ENCODE measurements at regions not wholly inside any gene's neighbourhood (a gene's known extent, or its start where the extent isn't known, plus 50 kb on each side); places are given as distances from the start of the nearest gene placed in this dataset.

GRCh38 chr5:36363101-36363500 lies 61.4 kb upstream of the RANBP3L start:
- TF ChIP-seq TOX (CRISPR knock-in tag; IDR thresholded peaks at IDR 0.05; ENCODE audit: borderline replicate concordance) (no peak), ZFP30 (CRISPR knock-in tag; IDR thresholded peaks at IDR 0.05) (no peak), RARB (CRISPR knock-in tag; IDR thresholded peaks at IDR 0.05) (no peak), ZFP3 (CRISPR knock-in tag; IDR thresholded peaks at IDR 0.05) (no peak), CSDC2 (CRISPR knock-in tag; IDR thresholded peaks at IDR 0.05) (no peak), TCF4 (CRISPR knock-in tag; IDR thresholded peaks at IDR 0.05; ENCODE audit: borderline replicate concordance) (no peak), ZC3H10 (CRISPR knock-in tag; IDR thresholded peaks at IDR 0.05) (no peak), ZNF70 (CRISPR knock-in tag; IDR thresholded peaks at IDR 0.05) (no peak), BACH2 (CRISPR knock-in tag; IDR thresholded peaks at IDR 0.05; ENCODE audit: borderline replicate concordance) (no peak), GLIS3 (CRISPR knock-in tag; IDR thresholded peaks at IDR 0.05) (no peak), ZNF8 (CRISPR knock-in tag; IDR thresholded peaks at IDR 0.05) (no peak), ARNTL (CRISPR knock-in tag; IDR thresholded peaks at IDR 0.05; ENCODE audit: borderline replicate concordance, low read depth) (no peak), SNAI2 (CRISPR knock-in tag; IDR thresholded peaks at IDR 0.05) (no peak), ESRRG (CRISPR knock-in tag; IDR thresholded peaks at IDR 0.05) (no peak)
- TF ChIP-seq, protein P1, sequence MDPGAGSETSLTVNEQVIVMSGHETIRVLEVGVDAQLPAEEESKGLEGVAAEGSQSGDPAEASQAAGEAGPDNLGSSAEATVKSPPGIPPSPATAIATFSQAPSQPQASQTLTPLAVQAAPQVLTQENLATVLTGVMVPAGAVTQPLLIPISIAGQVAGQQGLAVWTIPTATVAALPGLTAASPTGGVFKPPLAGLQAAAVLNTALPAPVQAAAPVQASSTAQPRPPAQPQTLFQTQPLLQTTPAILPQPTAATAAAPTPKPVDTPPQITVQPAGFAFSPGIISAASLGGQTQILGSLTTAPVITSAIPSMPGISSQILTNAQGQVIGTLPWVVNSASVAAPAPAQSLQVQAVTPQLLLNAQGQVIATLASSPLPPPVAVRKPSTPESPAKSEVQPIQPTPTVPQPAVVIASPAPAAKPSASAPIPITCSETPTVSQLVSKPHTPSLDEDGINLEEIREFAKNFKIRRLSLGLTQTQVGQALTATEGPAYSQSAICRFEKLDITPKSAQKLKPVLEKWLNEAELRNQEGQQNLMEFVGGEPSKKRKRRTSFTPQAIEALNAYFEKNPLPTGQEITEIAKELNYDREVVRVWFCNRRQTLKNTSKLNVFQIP (CRISPR knock-in tag; IDR thresholded peaks at IDR 0.05; ENCODE audit: borderline replicate concordance, low read depth), result no peak
- TF ChIP-seq, protein P2, sequence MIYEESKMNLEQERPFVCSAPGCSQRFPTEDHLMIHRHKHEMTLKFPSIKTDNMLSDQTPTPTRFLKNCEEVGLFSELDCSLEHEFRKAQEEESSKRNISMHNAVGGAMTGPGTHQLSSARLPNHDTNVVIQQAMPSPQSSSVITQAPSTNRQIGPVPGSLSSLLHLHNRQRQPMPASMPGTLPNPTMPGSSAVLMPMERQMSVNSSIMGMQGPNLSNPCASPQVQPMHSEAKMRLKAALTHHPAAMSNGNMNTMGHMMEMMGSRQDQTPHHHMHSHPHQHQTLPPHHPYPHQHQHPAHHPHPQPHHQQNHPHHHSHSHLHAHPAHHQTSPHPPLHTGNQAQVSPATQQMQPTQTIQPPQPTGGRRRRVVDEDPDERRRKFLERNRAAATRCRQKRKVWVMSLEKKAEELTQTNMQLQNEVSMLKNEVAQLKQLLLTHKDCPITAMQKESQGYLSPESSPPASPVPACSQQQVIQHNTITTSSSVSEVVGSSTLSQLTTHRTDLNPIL (CRISPR knock-in tag; IDR thresholded peaks at IDR 0.05; ENCODE audit: low read depth), result no peak
- TF ChIP-seq, protein P3, sequence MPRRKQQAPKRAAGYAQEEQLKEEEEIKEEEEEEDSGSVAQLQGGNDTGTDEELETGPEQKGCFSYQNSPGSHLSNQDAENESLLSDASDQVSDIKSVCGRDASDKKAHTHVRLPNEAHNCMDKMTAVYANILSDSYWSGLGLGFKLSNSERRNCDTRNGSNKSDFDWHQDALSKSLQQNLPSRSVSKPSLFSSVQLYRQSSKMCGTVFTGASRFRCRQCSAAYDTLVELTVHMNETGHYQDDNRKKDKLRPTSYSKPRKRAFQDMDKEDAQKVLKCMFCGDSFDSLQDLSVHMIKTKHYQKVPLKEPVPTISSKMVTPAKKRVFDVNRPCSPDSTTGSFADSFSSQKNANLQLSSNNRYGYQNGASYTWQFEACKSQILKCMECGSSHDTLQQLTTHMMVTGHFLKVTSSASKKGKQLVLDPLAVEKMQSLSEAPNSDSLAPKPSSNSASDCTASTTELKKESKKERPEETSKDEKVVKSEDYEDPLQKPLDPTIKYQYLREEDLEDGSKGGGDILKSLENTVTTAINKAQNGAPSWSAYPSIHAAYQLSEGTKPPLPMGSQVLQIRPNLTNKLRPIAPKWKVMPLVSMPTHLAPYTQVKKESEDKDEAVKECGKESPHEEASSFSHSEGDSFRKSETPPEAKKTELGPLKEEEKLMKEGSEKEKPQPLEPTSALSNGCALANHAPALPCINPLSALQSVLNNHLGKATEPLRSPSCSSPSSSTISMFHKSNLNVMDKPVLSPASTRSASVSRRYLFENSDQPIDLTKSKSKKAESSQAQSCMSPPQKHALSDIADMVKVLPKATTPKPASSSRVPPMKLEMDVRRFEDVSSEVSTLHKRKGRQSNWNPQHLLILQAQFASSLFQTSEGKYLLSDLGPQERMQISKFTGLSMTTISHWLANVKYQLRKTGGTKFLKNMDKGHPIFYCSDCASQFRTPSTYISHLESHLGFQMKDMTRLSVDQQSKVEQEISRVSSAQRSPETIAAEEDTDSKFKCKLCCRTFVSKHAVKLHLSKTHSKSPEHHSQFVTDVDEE (CRISPR knock-in tag; IDR thresholded peaks at IDR 0.05), result no peak
- TF ChIP-seq, protein P4, sequence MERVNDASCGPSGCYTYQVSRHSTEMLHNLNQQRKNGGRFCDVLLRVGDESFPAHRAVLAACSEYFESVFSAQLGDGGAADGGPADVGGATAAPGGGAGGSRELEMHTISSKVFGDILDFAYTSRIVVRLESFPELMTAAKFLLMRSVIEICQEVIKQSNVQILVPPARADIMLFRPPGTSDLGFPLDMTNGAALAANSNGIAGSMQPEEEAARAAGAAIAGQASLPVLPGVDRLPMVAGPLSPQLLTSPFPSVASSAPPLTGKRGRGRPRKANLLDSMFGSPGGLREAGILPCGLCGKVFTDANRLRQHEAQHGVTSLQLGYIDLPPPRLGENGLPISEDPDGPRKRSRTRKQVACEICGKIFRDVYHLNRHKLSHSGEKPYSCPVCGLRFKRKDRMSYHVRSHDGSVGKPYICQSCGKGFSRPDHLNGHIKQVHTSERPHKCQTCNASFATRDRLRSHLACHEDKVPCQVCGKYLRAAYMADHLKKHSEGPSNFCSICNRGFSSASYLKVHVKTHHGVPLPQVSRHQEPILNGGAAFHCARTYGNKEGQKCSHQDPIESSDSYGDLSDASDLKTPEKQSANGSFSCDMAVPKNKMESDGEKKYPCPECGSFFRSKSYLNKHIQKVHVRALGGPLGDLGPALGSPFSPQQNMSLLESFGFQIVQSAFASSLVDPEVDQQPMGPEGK (CRISPR knock-in tag; IDR thresholded peaks at IDR 0.05; ENCODE audit: borderline replicate concordance), result no peak
- ATAC-seq, result peak; percentile 44; the same call in 1 of the 3 replicates

GRCh38 chr5:36363744-36364143 lies 62.0 kb upstream of the RANBP3L start:
- TF ChIP-seq ZNF8 (CRISPR knock-in tag; IDR thresholded peaks at IDR 0.05) (no peak), SNAI2 (CRISPR knock-in tag; IDR thresholded peaks at IDR 0.05) (no peak), PPARA (CRISPR knock-in tag; IDR thresholded peaks at IDR 0.05; ENCODE audit: borderline replicate concordance) (no peak), ZC3H10 (CRISPR knock-in tag; IDR thresholded peaks at IDR 0.05) (no peak), TOX (CRISPR knock-in tag; IDR thresholded peaks at IDR 0.05; ENCODE audit: borderline replicate concordance) (no peak), ZNF70 (CRISPR knock-in tag; IDR thresholded peaks at IDR 0.05) (no peak), GLIS3 (CRISPR knock-in tag; IDR thresholded peaks at IDR 0.05) (no peak), ISL1 (CRISPR knock-in tag; IDR thresholded peaks at IDR 0.05) (no peak), BACH2 (CRISPR knock-in tag; IDR thresholded peaks at IDR 0.05; ENCODE audit: borderline replicate concordance) (no peak), ZFP30 (CRISPR knock-in tag; IDR thresholded peaks at IDR 0.05) (no peak), TCF4 (CRISPR knock-in tag; IDR thresholded peaks at IDR 0.05; ENCODE audit: borderline replicate concordance) (no peak), ESRRG (CRISPR knock-in tag; IDR thresholded peaks at IDR 0.05) (no peak), ARNTL (CRISPR knock-in tag; IDR thresholded peaks at IDR 0.05; ENCODE audit: borderline replicate concordance, low read depth) (no peak)
- TF ChIP-seq, protein P4 (CRISPR knock-in tag; IDR thresholded peaks at IDR 0.05; ENCODE audit: borderline replicate concordance), result no peak
- no peak for ATAC-seq

DNA sequence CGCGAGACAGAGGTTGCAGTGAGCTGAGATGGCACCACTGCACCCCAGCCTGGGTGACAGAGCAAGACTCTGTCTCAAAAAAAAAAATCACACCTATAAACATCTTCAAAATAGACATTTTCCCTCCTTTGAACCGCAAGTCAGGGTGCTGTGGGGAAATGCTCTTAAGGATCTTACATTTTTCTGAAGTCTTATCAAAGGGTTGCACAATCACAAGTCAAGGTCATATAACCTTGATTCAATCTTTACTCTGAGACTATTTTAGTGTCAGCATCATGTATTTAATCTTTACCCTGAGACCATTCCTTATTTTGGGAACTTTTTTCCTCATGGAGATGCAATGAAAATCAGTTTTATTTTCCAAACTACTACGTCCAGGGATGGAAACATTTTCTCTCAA lies 62.8 kb upstream of the RANBP3L start:
- no peak for ATAC-seq
- no peak for TF ChIP-seq TCF4 (CRISPR knock-in tag; IDR thresholded peaks at IDR 0.05; ENCODE audit: borderline replicate concordance)
- TF ChIP-seq ZNF8 (CRISPR knock-in tag; IDR thresholded peaks at IDR 0.05), result no peak
- no peak for TF ChIP-seq TOX (CRISPR knock-in tag; IDR thresholded peaks at IDR 0.05; ENCODE audit: borderline replicate concordance)
- TF ChIP-seq, protein P5, sequence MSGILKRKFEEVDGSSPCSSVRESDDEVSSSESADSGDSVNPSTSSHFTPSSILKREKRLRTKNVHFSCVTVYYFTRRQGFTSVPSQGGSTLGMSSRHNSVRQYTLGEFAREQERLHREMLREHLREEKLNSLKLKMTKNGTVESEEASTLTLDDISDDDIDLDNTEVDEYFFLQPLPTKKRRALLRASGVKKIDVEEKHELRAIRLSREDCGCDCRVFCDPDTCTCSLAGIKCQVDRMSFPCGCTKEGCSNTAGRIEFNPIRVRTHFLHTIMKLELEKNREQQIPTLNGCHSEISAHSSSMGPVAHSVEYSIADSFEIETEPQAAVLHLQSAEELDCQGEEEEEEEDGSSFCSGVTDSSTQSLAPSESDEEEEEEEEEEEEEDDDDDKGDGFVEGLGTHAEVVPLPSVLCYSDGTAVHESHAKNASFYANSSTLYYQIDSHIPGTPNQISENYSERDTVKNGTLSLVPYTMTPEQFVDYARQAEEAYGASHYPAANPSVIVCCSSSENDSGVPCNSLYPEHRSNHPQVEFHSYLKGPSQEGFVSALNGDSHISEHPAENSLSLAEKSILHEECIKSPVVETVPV (CRISPR knock-in tag; IDR thresholded peaks at IDR 0.05), result no peak
- TF ChIP-seq, protein P3 (CRISPR knock-in tag; IDR thresholded peaks at IDR 0.05), result no peak
- TF ChIP-seq ZNF565 (CRISPR knock-in tag; conservative IDR thresholded peaks at IDR 0.05; ENCODE audit: low read depth), result no peak
- no peak for TF ChIP-seq OSR1 (CRISPR knock-in tag; IDR thresholded peaks at IDR 0.05)
- TF ChIP-seq SNAI2 (CRISPR knock-in tag; IDR thresholded peaks at IDR 0.05), result no peak
- no peak for TF ChIP-seq ZFP30 (CRISPR knock-in tag; IDR thresholded peaks at IDR 0.05)
- no peak for TF ChIP-seq PPARA (CRISPR knock-in tag; IDR thresholded peaks at IDR 0.05; ENCODE audit: borderline replicate concordance)
- TF ChIP-seq RARB (CRISPR knock-in tag; IDR thresholded peaks at IDR 0.05), result no peak
